ENCODE measurements at regions not wholly inside any gene's neighbourhood (a gene's known extent, or its start where the extent isn't known, plus 50 kb on each side); places are given as distances from the start of the nearest gene placed in this dataset.

DNA sequence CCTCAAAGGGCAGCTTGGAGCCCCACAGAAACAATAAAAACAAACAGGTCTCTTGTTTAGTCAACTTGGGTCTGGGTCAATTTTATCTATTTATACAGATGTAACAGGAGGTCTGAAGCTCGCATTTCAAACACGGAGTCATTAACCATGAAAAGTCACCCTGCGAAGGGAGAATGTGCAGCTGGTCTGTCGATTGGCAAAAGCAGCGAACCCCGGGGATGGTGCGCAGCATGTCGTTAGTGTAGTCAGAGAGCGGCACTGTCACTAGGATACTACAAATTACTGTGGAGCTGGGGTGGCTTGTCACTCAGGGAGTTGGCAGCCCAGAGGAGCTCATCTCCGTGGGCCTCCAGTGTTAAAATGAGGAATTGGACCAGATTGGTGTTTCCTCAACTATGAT, 190.4 kb upstream of the ARG1 start:
- Histone ChIP-seq H3K4me1 (ENCODE audit: low read length) (no peaks in the 10 kb centered on the region), H3K4me2 (ENCODE audit: low read length) (no peak overlapping the region), H3K79me2 (ENCODE audit: low read length) (no peaks in the 10 kb centered on the region), H3K27me3 (ENCODE audit: low read depth, low read length) (no peaks in the 10 kb centered on the region), H3K9ac (ENCODE audit: low read length) (no peak overlapping the region), H2AFZ (ENCODE audit: low read depth, low read length) (no peak overlapping the region), H3K36me3 (replicated peaks; ENCODE audit: low read depth, low read length) (no peaks in the 10 kb centered on the region), H3K27ac (ENCODE audit: low read length) (no peak overlapping the region), H4K20me1 (ENCODE audit: insufficient read depth, low read length) (no peaks in the 10 kb centered on the region), H3K9me3 (ENCODE audit: insufficient read depth, low read length) (no peaks in the 10 kb centered on the region), H3K4me3 (ENCODE audit: low read length) (no peak overlapping the region)
- TF ChIP-seq EZH2phosphoT487 (IDR thresholded peaks at IDR 0.05; ENCODE audit: low read depth) (no peak), CTCF (IDR thresholded peaks at IDR 0.05; ENCODE audit: low read depth, low read length) (no peak)

DNA sequence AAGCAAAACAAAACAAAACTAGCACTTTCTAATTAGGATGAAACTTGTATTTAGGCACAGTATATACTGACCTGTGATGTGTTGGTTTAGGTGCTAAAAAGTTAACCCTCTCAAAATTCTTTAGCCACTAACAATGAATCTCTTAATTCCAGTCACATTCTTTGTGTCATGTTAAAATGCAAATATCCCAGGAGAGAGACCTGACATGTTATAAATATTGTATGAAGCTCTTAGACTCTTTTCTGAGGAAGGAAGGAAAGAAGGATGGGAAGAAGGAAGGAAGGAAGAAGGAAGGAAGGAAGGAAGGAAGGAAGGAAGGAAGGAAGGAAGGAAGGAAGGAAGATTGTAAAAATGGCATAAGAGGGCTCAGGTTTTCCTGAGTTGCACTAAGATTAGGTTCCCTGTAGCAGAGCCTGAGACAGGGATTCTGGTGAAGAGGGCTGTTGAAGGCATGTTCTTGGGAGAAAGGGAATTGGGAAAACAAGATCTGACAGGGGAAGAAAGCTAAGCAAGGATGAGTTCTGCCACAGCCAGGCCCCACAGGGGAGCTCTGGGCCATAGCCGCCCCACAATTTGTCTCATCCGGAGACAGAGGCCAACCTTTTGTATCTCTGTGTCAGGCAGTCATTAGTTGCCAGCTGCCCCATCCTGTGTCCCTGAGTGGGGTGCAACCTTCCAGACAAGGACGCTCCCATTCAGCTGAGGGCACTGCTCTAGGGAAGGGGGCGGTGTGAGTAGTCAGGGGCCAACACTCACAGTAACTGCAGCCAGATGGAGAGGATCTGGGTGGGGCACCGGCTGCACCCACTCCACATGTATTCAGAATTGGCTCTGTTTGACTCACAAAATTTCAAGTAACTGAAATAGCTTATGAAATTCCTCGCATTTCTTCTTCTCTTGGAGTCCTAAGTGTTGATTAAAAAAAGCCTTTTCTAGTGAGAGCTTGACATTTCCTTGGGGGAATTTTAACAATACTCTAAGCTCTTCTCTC, 189.3 kb upstream of the ARG1 start:
- Histone ChIP-seq H2AFZ (ENCODE audit: low read depth, low read length) (no peak overlapping the region), H3K4me2 (ENCODE audit: low read length) (no peak overlapping the region), H3K4me1 (ENCODE audit: low read length) (no peaks in the 10 kb centered on the region), H3K4me3 (ENCODE audit: low read length) (no peak overlapping the region), H3K9me3 (ENCODE audit: insufficient read depth, low read length) (no peaks in the 10 kb centered on the region), H3K36me3 (replicated peaks; ENCODE audit: low read depth, low read length) (no peaks in the 10 kb centered on the region), H3K27ac (ENCODE audit: low read length) (no peak overlapping the region), H3K27me3 (ENCODE audit: low read depth, low read length) (no peaks in the 10 kb centered on the region), H4K20me1 (ENCODE audit: insufficient read depth, low read length) (no peaks in the 10 kb centered on the region), H3K9ac (ENCODE audit: low read length) (no peak overlapping the region), H3K79me2 (ENCODE audit: low read length) (no peaks in the 10 kb centered on the region)
- no peak for TF ChIP-seq EZH2phosphoT487 (IDR thresholded peaks at IDR 0.05; ENCODE audit: low read depth)
- no peak for TF ChIP-seq CTCF (IDR thresholded peaks at IDR 0.05; ENCODE audit: low read depth, low read length)

GRCh38 chr6:131387562-131388447, 185.2 kb upstream of the ARG1 start:
- no peaks in the 10 kb centered on the region for H3K27me3 ChIP-seq (ENCODE audit: low read depth, low read length)
- H3K9ac ChIP-seq (ENCODE audit: low read length), result no peak overlapping the region
- H3K27ac ChIP-seq (ENCODE audit: low read length), result no peak overlapping the region
- H3K79me2 ChIP-seq (ENCODE audit: low read length), result no peaks in the 10 kb centered on the region
- H3K4me1 ChIP-seq (ENCODE audit: low read length), result no peaks in the 10 kb centered on the region
- H3K4me2 ChIP-seq (ENCODE audit: low read length), result no peak overlapping the region
- H3K36me3 ChIP-seq (replicated peaks; ENCODE audit: low read depth, low read length), result no peaks in the 10 kb centered on the region
- H4K20me1 ChIP-seq (ENCODE audit: insufficient read depth, low read length), result no peaks in the 10 kb centered on the region
- H3K9me3 ChIP-seq (ENCODE audit: insufficient read depth, low read length), result no peaks in the 10 kb centered on the region
- H2AFZ ChIP-seq (ENCODE audit: low read depth, low read length), result no peak overlapping the region
- no peak for TF ChIP-seq CTCF (IDR thresholded peaks at IDR 0.05; ENCODE audit: low read depth, low read length)
- TF ChIP-seq EZH2phosphoT487 (IDR thresholded peaks at IDR 0.05; ENCODE audit: low read depth), result no peak
- no peak overlapping the region for H3K4me3 ChIP-seq (ENCODE audit: low read length)

GRCh38 chr6:131390322-131390721, 182.7 kb upstream of the ARG1 start:
- Histone ChIP-seq H3K4me3 (ENCODE audit: low read length) (no peak overlapping the region), H3K27ac (ENCODE audit: low read length) (no peak overlapping the region), H3K4me2 (ENCODE audit: low read length) (no peak overlapping the region), H3K4me1 (ENCODE audit: low read length) (no peaks in the 10 kb centered on the region), H3K36me3 (replicated peaks; ENCODE audit: low read depth, low read length) (no peaks in the 10 kb centered on the region), H3K79me2 (ENCODE audit: low read length) (no peaks in the 10 kb centered on the region), H4K20me1 (ENCODE audit: insufficient read depth, low read length) (no peaks in the 10 kb centered on the region), H3K9me3 (ENCODE audit: insufficient read depth, low read length) (no peaks in the 10 kb centered on the region), H3K27me3 (ENCODE audit: low read depth, low read length) (no peaks in the 10 kb centered on the region), H3K9ac (ENCODE audit: low read length) (no peak overlapping the region), H2AFZ (ENCODE audit: low read depth, low read length) (no peak overlapping the region)
- TF ChIP-seq CTCF (IDR thresholded peaks at IDR 0.05; ENCODE audit: low read depth, low read length) (no peak), EZH2phosphoT487 (IDR thresholded peaks at IDR 0.05; ENCODE audit: low read depth) (no peak)
